T-helper 2 cell treated with Interferon-gamma antibody and Interleukin-4, amounts not matched to agents 5 μg/mL and 100 μg/mL, for 36 hours (primary cell): ENCODE measurements at regions not wholly inside any gene's neighbourhood (a gene's known extent, or its start where the extent isn't known, plus 50 kb on each side); places are given as distances from the start of the nearest gene placed in this dataset.
"Not testable (repeated sequence)": the region's sequence is repeated elsewhere in the genome, so short reads cannot be mapped to it uniquely, and the experiment has no call there.

Experiments
- DNase-seq: peaks from one replicate; pipeline ENCODE4 v3.0.0; 2021; ENCODE audit warnings: low spot score
- H3K27ac Mint-ChIP-seq: one replicate; pipeline ENCODE4 v1.8.0; 2021; ENCODE audit warnings: mild to moderate bottlenecking, mixed read lengths
- H3K27me3 Mint-ChIP-seq: one replicate; pipeline ENCODE4 v1.8.0; 2021; ENCODE audit warnings: low read depth, mixed read lengths
- H3K36me3 Mint-ChIP-seq: one replicate; pipeline ENCODE4 v1.8.0; 2021; ENCODE audit warnings: low read depth, mixed read lengths
- H3K4me1 Mint-ChIP-seq: one replicate; pipeline ENCODE4 v1.8.0; 2021; ENCODE audit warnings: low read depth, mixed read lengths
- H3K4me3 Mint-ChIP-seq: one replicate; pipeline ENCODE4 v1.8.0; 2022; ENCODE audit warnings: mild to moderate bottlenecking, moderate library complexity, mixed read lengths
- H3K9me3 Mint-ChIP-seq: one replicate; pipeline ENCODE4 v1.8.0; 2021; ENCODE audit warnings: mixed read lengths

GRCh38 chr3:82201316-82201715 is 439.9 kb upstream of the GBE1 start:
- Mint-ChIP-seq H3K9me3 (no peaks in the 10 kb centered on the region), H3K27me3 (no peaks in the 10 kb centered on the region), H3K4me1 (no peaks in the 10 kb centered on the region), H3K4me3 (no peak overlapping the region), H3K27ac (no peak overlapping the region), H3K36me3 (no peaks in the 10 kb centered on the region)
- no peak for DNase-seq

GRCh38 chr3:82198009-82198408 is 436.6 kb upstream of the GBE1 start:
- H3K4me3 Mint-ChIP-seq = no peak overlapping the region
- no peaks in the 10 kb centered on the region for H3K4me1 Mint-ChIP-seq
- no peaks in the 10 kb centered on the region for H3K36me3 Mint-ChIP-seq
- peaks cover 4% of the 10 kb centered on the region for H3K9me3 Mint-ChIP-seq
- no peak overlapping the region for H3K27ac Mint-ChIP-seq
- DNase-seq = no peak
- no peaks in the 10 kb centered on the region for H3K27me3 Mint-ChIP-seq

GRCh38 chr3:82196645-82197044 is 435.2 kb upstream of the GBE1 start:
- H3K9me3 Mint-ChIP-seq = peaks cover 7% of the 10 kb centered on the region
- H3K4me1 Mint-ChIP-seq = no peaks in the 10 kb centered on the region
- H3K36me3 Mint-ChIP-seq = no peaks in the 10 kb centered on the region
- H3K4me3 Mint-ChIP-seq = no peak overlapping the region
- DNase-seq = no peak
- no peaks in the 10 kb centered on the region for H3K27me3 Mint-ChIP-seq
- no peak overlapping the region for H3K27ac Mint-ChIP-seq

- Mint-ChIP-seq H3K36me3 (no peaks in the 10 kb centered on the region), H3K27ac (no peak overlapping the region), H3K4me3 (no peak overlapping the region), H3K9me3 (peaks cover 7% of the 10 kb centered on the region), H3K27me3 (no peaks in the 10 kb centered on the region), H3K4me1 (no peaks in the 10 kb centered on the region)
- DNase-seq = no peak
Measured at GRCh38 chr3:82194870-82195269, 433.4 kb upstream of the GBE1 start.

- H3K36me3 Mint-ChIP-seq = no peaks in the 10 kb centered on the region
Measured at GRCh38 chr3:82186017-82186416, 424.6 kb upstream of the GBE1 start.

DNA sequence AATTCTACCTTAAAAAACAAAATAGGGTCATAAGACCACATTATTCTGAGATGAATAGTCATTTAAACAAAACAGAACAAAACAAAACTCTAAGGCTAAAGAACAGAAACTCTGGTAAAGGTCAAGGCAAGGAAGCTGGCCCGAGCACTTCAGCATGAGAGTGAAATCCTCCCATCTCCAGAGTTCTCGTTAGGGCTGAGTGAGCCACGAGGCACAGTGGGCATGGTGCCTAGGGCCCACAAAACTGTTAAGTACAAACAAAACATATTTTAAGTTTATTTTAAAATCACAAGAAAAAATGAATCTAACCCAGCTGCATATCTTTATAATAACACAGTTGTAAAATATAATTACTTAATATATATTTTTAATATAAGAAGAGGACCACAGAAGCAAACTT is 417.8 kb upstream of the GBE1 start:
- no peak overlapping the region for H3K4me3 Mint-ChIP-seq
- no peak for DNase-seq
- H3K27ac Mint-ChIP-seq = no peak overlapping the region
- H3K27me3 Mint-ChIP-seq = no peaks in the 10 kb centered on the region
- H3K9me3 Mint-ChIP-seq = no peaks in the 10 kb centered on the region
- H3K36me3 Mint-ChIP-seq = no peaks in the 10 kb centered on the region
- H3K4me1 Mint-ChIP-seq = no peaks in the 10 kb centered on the region

More at GRCh38 chr3:82186017-82186416, 424.6 kb upstream of the GBE1 start:
- Mint-ChIP-seq H3K27me3 (no peaks in the 10 kb centered on the region), H3K9me3 (no peaks in the 10 kb centered on the region), H3K27ac (no peak overlapping the region), H3K4me1 (no peaks in the 10 kb centered on the region), H3K4me3 (no peak overlapping the region)
- no peak for DNase-seq

DNA sequence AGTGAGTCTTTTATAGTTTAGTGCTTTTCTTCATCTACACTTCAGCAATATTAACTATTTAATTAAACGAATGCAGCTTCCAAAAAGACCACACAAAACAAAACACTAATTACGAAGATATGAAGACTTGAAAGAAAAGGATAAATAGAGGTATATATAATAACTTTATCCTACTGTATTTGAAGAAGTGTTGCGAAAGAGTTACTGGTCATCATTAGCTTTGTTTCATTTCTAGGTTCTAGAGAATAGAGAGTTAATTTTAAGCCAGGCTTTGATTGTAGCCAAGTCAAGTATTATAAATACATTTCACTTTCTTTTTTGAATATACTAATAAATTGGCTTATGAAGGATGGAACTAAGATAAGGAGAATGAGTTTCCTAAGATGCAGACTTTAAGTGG is 416.8 kb upstream of the GBE1 start:
- Mint-ChIP-seq H3K9me3 (no peaks in the 10 kb centered on the region), H3K4me1 (no peaks in the 10 kb centered on the region), H3K27ac (no peak overlapping the region), H3K36me3 (no peaks in the 10 kb centered on the region), H3K4me3 (no peak overlapping the region), H3K27me3 (no peaks in the 10 kb centered on the region)
- no peak for DNase-seq

- H3K36me3 Mint-ChIP-seq = no peaks in the 10 kb centered on the region
- H3K4me1 Mint-ChIP-seq = no peaks in the 10 kb centered on the region
- no peaks in the 10 kb centered on the region for H3K9me3 Mint-ChIP-seq
- DNase-seq = no peak
- H3K27me3 Mint-ChIP-seq = no peaks in the 10 kb centered on the region
- no peak overlapping the region for H3K4me3 Mint-ChIP-seq
- no peak overlapping the region for H3K27ac Mint-ChIP-seq
Measured at GRCh38 chr3:82177774-82178173, 416.3 kb upstream of the GBE1 start.

DNA sequence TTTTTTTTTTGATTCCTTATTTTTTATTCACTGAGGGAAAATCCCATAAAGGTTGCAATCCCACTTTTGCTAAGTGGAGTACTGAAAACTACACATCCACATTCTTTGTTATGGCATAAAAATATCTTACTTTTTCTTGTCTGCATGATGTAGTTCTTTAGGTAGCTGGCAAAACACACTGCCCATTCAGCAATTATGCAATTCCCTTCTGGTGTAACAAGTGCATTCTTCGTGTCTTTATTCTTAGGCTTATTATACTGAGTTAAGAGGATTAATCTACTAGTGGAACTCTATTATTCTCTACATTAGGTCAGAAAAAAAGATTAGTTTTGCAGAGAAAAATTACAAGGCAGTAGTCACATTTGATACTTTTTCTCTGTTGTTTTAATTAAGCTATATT is 403.8 kb upstream of the GBE1 start:
- H3K27ac Mint-ChIP-seq = no peak overlapping the region
- H3K4me1 Mint-ChIP-seq = no peaks in the 10 kb centered on the region
- DNase-seq = no peak
- no peak overlapping the region for H3K4me3 Mint-ChIP-seq
- no peaks in the 10 kb centered on the region for H3K36me3 Mint-ChIP-seq
- H3K9me3 Mint-ChIP-seq = peaks cover 4% of the 10 kb centered on the region
- H3K27me3 Mint-ChIP-seq = no peaks in the 10 kb centered on the region

DNA sequence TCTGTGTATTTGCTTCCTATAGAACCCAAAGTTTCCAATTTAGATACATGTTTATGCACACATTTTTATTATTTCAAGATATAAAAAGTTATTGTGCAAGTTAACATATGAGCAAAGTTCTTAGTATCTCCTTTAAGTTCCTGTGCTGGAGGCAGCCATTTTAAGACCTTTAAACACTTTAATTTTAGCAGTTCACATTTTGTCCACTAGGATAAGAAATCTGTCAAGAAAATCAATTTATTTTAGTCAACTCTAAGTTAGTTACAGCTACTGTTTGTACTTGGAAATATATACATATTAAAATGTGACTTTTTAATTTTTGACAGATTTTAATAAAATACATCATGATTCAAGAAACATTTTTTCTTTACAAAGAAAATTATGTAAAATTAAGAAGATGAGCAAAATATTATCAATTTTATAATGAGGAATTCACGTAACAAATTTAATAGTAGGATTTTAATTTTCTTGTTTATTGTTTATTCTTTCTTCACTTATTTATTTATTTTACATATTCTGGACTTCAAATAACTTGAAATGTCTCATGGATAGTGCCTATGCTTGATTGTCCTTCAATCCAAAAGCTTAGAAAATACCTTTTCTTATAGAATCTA is 402.6 kb upstream of the GBE1 start:
- H3K4me3 Mint-ChIP-seq = no peak overlapping the region
- H3K9me3 Mint-ChIP-seq = peaks cover 4% of the 10 kb centered on the region
- no peaks in the 10 kb centered on the region for H3K36me3 Mint-ChIP-seq
- no peak for DNase-seq
- H3K27me3 Mint-ChIP-seq = no peaks in the 10 kb centered on the region
- no peaks in the 10 kb centered on the region for H3K4me1 Mint-ChIP-seq
- H3K27ac Mint-ChIP-seq = no peak overlapping the region

DNA sequence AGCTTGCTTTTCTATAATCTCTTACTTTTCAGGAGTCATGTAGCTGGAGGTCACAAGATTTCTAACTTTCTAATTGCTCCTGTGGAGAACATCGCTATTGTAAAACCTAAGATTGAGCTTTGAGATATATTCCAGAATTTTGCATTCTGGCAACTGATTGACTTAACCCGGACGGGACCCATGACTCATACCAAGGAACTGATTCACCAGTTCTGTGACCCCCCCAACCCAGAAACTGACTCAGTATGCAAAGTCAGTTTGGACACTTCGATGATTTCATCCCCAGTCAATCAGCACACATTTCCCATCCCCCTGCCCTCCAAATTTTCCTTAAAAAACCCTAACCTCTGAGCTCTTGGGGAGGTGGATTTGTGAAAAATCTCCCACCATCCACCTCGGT is 396.5 kb upstream of the GBE1 start:
- Mint-ChIP-seq H3K4me3 (no peak overlapping the region), H3K9me3 (no peaks in the 10 kb centered on the region), H3K4me1 (no peaks in the 10 kb centered on the region), H3K36me3 (no peaks in the 10 kb centered on the region), H3K27me3 (no peaks in the 10 kb centered on the region), H3K27ac (no peak overlapping the region)
- no peak for DNase-seq

GRCh38 chr3:82153892-82154291 is 392.4 kb upstream of the GBE1 start:
- not testable (repeated sequence) for H3K27ac Mint-ChIP-seq, H3K9me3 Mint-ChIP-seq, H3K4me3 Mint-ChIP-seq, DNase-seq, H3K4me1 Mint-ChIP-seq, H3K27me3 Mint-ChIP-seq, H3K36me3 Mint-ChIP-seq

- Mint-ChIP-seq H3K9me3 (no peaks in the 10 kb centered on the region), H3K4me3 (no peak overlapping the region), H3K27me3 (no peaks in the 10 kb centered on the region), H3K4me1 (no peaks in the 10 kb centered on the region), H3K27ac (no peak overlapping the region), H3K36me3 (no peaks in the 10 kb centered on the region)
- no peak for DNase-seq
Measured at GRCh38 chr3:82145742-82146141, 384.3 kb upstream of the GBE1 start.

GRCh38 chr3:82144811-82145210 is 383.4 kb upstream of the GBE1 start:
- H3K27me3 Mint-ChIP-seq = no peaks in the 10 kb centered on the region
- H3K9me3 Mint-ChIP-seq = no peaks in the 10 kb centered on the region
- H3K36me3 Mint-ChIP-seq = no peaks in the 10 kb centered on the region
- no peak for DNase-seq
- H3K4me3 Mint-ChIP-seq = no peak overlapping the region
- H3K4me1 Mint-ChIP-seq = no peaks in the 10 kb centered on the region
- no peak overlapping the region for H3K27ac Mint-ChIP-seq

- no peaks in the 10 kb centered on the region for H3K36me3 Mint-ChIP-seq
- no peak for DNase-seq
- no peak overlapping the region for H3K27ac Mint-ChIP-seq
- no peak overlapping the region for H3K4me3 Mint-ChIP-seq
- H3K9me3 Mint-ChIP-seq = no peaks in the 10 kb centered on the region
- no peaks in the 10 kb centered on the region for H3K4me1 Mint-ChIP-seq
- no peaks in the 10 kb centered on the region for H3K27me3 Mint-ChIP-seq
Measured at GRCh38 chr3:82143661-82144412, 382.4 kb upstream of the GBE1 start.
